GM12874 (cell line): ENCODE measurements at regions not wholly inside any gene's neighbourhood (a gene's known extent, or its start where the extent isn't known, plus 50 kb on each side); places are given as distances from the start of the nearest gene placed in this dataset.

ENCODE experiments used
- TF ChIP-seq, protein P1 (sequence below): IDR thresholded peaks from 2 replicates; pipeline ENCODE4 v1.5.1; 2011; ENCODE audit warnings: low read depth, mild to moderate bottlenecking, control low read depth, low read length, moderate library complexity; ENCODE audit not compliant: insufficient read depth

DNA sequence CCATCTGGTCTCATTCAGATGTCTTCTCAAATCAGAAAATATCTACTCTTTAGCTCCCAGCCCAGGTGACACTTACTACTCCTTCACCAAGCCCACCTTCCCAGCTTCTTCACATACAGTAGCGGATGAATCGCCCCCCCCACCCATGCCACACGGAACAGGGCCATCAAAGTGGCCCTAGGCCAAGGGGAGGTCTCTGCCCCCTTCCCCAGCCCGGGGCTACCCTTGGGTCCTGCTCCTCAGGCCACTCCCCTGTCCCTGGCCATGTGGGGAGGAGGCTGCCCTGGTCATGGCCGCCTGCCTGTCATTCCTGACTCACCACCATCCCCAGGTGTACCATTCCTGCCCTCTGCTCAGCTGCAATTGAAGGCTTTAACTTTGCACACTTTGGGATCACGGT is 142.8 kb downstream of the NECTIN1 start:
- TF ChIP-seq, protein P1, sequence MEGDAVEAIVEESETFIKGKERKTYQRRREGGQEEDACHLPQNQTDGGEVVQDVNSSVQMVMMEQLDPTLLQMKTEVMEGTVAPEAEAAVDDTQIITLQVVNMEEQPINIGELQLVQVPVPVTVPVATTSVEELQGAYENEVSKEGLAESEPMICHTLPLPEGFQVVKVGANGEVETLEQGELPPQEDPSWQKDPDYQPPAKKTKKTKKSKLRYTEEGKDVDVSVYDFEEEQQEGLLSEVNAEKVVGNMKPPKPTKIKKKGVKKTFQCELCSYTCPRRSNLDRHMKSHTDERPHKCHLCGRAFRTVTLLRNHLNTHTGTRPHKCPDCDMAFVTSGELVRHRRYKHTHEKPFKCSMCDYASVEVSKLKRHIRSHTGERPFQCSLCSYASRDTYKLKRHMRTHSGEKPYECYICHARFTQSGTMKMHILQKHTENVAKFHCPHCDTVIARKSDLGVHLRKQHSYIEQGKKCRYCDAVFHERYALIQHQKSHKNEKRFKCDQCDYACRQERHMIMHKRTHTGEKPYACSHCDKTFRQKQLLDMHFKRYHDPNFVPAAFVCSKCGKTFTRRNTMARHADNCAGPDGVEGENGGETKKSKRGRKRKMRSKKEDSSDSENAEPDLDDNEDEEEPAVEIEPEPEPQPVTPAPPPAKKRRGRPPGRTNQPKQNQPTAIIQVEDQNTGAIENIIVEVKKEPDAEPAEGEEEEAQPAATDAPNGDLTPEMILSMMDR = no peak

DNA sequence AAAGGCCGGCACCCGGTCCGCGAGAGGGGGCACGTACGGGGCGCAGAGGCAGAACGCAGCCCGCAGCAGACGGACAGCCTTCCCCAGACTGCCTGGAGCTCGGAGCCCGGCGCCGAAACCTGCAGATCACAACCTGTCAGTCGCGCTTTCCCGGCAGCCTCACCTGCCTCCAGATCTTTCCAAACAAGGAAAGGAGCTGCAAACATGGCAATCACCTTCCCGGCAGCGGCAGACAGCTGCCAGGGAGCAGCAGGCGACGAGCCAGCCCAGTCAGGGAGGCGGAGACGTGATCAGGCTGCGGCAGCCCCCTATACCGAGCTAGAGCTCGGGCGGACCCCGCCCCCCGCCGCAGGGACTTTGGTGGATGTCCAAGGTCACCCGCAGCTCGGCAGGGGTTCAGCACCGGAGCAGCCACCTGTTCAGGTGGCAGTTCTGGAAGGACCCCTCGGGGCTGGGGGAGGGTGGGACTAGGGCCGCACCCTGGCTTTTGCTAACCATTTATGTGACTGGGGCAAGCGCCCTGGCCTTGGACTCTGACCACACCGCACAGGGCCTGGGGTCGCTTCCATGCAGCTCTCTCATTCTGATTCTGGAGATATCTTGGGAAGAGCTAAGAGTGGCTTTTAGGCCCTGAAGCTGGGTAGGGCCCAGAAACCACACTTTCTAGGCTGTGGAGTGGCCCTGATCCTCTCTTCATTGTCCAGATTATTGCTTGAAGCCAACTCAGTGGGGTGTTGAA is 143.8 kb downstream of the NECTIN1 start:
- TF ChIP-seq, protein P1 = no peak

DNA sequence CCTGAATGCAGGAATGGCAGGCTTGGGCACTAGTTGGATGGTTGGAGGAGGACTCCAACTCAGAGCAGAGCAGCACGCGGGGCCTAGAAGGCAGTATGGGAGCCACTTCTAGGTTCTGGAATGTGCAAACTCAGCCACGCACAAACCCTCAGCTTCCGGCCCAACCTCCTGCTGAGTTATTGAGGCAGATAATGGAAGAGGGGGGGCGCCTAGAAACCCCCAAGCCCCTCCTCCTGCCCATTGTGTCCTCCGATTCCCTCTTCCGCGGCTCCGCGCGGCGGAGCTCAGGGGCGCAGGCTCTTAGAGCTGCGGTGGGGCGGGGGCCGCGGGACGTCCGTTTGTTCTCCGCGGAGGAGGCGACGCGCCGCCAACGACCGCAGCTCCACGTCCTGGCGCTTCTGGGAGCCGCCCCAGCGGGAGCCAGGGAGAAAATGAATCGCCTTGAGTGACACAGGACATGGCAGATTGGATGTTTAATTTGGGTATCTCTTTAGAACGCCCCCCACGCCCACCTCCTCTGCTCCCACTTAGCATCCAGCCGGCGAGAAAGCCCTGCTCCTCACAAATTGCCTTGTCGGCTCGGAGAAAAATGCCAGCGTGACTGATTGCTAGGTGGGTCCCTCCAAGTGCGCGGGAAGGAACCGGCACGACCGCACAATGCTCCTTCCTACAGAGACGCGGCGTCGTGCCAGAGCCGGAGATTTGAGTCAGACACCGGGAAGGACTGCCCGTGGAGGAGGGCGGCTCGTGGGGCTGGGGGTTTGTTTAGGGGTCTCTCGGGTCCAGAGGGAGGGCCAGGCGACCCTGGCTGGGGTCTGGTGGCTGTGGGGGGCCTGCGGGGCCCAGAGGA is 144.6 kb downstream of the NECTIN1 start:
- TF ChIP-seq, protein P1 = no peak

DNA sequence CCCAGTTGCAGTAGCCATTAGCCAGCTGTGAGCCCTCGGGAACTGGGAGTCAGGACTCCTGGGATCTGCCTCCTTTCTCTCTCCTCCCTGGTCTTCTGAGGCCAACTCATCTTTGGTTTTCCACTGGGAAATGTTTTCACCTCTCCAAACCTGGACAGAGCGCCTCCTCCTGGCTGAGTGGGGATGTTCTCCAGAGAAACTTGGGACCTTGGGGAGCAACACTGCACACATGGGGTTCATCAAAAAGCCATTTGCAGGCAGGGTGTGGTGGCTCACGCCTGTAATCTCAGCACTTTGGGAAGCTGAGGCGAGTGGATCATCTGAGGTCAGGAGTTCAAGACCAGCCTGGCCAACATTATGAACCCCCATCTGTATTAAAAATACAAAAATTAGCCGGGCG is 145.4 kb downstream of the NECTIN1 start:
- TF ChIP-seq, protein P1 = peak; percentile 20; the same call in 1 of the 2 replicates

DNA sequence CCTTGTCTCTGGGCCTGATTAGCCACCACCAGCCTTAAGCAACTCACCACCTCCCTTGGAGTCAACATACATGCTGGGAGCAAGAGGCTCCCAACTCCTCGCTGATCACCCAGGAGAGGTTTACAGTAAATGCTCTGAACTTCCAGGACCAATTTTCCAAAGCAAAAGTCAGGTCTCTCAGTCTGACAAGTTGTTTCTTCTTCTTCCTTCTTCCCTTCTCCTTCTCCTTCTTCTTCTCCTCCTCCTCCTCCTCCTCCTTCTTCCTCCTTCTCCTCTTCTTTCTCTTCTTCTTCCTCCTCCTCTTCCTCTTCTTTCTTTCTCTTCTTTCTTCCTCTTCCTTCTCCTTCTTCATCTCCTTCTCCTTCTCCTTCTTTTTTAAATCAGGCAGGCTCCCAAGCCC is 148.2 kb downstream of the NECTIN1 start:
- TF ChIP-seq, protein P1 = no peak

DNA sequence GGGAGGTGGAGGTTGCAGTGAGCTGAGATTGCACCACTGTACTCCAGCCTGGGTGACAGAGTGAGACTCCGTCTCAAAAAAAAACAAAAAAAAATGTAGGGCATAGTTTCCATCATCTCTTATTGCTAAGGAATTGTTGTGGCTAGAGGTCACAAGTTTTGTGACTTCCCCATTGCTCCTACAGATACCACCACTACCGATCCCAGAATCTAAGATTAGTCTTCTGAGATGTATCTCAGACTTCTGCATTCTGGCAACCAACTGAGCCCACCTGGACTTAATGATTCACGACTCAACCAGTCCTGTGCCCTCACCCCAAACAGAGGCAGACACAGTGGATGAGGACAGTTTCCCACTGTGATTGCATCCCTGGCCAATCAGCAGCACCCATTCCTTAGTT is 148.9 kb downstream of the NECTIN1 start:
- TF ChIP-seq, protein P1 = no peak

DNA sequence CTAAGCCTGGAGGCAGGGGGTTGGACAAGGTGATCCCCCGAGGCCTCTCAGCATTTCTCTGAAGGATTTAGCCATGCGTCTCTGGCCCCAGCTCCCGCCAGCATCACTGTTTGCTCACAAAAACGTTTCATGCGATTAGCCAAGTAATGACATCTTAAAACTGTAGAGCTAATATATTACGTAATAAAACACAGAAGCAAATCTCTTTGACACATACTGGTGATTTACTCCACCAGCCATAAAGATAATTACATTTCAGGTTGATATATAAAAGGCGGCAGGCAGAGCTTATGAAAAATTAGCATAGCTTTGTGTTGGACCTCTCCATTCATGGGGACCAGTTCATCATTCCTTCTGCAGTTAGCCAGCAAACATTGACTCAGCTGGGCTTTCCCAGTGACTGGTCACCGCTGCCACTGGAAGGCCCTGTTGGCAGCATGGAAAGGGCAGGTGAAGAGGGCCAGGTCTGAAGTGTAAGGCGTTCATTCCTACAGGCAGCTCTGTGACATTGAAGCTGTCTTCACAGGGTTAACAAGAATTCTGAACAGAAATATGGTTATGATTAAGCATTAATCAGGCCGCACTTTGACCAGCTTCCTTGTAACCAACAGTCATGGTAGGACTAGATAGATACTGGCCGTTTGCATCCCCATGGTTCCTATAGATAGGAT is 150.3 kb downstream of the NECTIN1 start:
- TF ChIP-seq, protein P1 = no peak
